GM18868 (cell line): ENCODE measurements at regions not wholly inside any gene's neighbourhood (a gene's known extent, or its start where the extent isn't known, plus 50 kb on each side); places are given as distances from the start of the nearest gene placed in this dataset.
"Not testable (repeated sequence)": the region's sequence is repeated elsewhere in the genome, so short reads cannot be mapped to it uniquely, and the experiment has no call there.

ENCODE experiments used
- ATAC-seq: cut with Tn5 transposase; IDR thresholded peaks from one replicate; pipeline ENCODE4 v1.9.1; 2021; ENCODE audit warnings: mild to moderate bottlenecking, moderate library complexity; ENCODE audit not compliant: unreplicated experiment

DNA sequence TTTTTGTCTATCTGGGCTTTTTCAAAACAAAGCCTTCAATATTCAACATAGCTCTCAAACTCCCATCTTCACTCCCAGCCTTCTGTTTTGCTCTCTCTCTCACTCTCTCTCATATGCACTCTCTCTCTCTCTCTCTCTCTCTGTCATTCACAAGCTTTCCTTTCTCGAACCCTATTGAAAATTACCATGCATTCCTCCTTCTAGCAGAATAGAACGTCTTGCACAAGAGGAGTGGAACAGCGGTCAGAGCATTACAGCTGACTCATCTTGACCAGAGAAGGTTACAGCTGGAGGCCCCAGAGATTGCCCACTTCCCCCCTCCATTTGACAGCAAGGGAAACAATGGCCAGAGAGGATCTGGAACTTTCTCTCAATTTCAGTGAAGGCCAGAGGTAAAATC is 51.0 kb upstream of the LIFR start:
- ATAC-seq: no peak

DNA sequence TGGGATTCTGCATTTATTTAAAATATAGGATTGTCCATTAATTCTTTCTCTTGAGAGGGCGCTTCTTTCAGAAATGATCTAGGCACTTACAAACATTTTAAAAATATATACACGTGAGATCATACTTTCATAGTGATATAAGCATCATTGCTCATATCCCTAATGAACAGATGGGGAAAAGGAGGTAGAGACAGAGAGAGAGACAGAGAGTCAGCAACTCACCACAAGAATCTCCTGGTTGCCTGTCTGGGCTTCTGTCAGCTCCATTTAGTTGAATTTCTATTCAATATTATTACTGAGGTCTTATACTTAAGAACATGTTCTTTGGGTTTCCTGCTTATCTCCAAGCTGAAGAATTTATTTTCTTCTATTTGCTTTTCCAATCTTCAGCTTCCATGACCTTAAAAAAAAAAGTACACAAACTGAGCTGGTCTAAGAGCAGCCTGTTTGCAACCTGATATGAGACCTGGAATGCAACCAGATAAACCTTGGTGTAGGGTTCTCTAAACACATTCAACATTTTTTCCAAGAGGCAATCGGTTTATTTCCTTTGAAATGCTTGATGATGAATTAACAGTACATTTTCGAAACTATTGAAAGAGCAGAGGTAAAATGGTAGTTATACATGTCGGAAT is 51.6 kb upstream of the LIFR start:
- ATAC-seq: no peak

DNA sequence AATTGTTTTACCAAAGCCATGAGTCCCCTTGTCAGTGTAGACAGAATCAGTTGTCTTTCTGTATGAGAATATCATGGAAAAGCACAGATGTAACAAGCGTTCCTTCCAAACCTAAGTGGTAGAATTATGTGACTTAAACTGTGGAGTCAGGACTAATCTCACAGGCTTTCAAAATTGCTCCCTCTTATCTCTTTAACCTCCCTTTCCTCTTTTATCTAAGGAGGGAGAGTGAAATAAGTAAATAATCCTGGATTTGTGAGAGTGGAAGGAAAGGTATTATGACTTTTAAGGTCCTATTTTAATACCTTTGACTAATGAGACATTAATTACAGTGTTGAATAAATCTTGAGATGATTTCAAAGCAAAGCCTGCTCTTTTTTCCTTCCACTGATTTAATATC is 52.4 kb upstream of the LIFR start:
- no peak for ATAC-seq

DNA sequence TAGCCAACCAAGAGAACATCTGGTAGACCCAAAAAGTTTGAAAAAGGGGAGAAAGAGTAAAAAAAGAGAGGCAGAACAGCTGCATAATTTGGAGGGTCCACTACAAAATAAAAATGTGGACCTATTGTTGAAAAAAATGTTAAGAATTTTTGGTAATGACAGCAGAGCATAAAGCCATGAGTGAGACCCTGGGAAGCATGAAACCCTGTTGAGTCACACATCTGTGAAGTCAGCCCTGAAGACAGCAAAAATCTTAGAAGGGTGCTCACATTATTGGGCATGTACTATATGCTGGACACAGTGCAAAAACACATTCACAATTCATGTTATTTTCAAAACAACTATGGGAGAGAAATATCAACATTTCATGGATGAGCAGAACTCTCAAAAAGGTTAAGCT is 56.4 kb upstream of the LIFR start:
- no peak for ATAC-seq

DNA sequence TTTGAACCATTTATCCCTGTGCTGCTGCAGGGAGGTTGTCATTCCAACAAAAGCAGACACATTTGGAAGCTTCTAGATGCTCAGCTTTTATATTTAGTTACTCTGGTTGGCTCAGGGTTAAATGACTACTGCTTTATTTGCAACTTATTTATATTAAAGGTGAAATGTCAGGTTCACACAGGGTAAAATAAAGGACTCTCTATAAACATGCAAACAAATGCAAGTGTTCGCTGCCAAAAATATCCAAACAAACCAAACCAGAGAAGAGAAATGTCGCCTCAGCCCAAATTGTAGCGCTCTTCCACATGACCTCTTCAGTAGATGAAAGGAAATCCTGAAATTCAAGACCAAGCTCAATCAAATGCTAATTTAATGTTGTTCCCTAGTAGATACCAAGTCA is 57.0 kb upstream of the LIFR start:
- no peak for ATAC-seq

GRCh38 chr5:38613992-38614836 is 57.8 kb upstream of the LIFR start:
- ATAC-seq: no peak

DNA sequence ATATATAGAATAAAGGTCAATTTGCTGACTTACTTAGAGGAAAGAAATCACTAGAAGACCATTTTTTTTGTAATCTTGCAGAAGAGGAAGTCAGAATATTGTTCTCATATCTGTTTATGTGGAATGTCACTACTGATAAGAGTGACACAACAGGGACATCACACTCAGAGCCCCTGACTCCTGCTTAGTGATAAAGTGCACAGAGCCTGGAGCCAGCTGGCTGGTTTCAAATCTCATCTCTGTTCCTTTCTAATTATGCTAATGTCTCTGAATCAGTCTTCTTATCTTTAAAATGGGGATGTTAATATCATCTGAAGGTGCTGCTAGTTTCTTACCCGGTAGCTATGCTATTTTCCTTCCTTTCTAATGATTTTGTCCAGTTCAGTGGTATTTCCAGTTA is 58.6 kb upstream of the LIFR start:
- no peak for ATAC-seq

DNA sequence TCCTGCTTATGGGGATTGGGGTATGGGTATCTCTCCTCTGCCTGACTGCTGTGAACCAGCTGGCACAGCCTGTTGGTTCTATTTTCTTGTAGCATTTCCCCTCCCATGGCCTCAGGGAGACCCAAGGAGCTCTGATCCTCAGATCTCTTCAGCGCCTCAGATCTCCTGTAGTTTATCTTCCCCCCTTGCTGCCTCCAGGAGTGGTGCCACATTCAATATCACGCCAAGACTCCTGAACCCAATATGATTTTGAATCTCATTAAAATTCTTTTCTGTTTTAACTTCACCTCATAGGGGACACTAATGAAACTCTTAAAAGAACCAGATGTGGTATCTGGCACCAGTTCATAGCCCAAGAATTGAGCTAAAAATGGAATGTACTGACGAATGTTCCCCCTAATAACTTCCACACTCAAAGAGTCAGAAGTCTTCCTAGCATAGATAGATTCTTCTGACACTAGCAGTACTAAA is 59.6 kb upstream of the LIFR start:
- ATAC-seq: no peak

DNA sequence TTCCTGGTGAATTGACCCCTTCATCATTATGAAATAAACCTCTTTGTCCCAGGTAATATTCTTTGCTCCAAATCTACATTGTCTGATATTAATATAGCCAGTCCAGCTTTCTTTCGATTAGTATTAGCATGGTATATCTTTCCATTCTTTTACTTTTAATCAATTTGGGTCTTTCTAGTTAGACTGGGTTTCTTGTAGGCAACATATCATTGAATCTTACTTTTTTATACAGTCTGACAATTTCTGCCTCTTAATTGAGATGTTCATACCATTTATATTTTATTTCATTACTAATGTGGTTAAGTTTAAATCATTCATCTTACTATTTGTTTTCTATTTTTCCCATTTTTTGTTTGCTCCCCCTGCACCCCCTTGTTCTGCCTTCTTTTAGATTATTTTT is 61.7 kb upstream of the LIFR start:
- ATAC-seq: no peak

DNA sequence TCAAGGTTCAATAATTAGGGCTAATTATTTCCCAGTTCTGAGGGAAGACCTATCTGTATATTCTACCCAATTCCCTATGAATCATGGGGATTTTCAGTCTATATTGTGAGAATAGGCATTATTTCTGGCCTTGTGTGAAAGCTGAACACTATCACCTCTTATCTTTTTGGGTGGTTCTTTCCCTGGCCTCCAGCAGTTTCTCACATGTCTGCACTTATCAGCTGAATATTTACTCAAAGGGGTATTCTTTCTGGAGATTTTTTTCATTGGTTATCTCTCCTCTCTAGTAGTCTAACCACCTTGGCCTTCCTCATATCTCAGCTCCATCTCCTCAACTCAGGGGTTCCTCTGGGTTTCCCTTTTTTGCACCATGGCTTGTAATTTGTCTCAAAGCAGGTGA is 64.9 kb upstream of the LIFR start:
- ATAC-seq: no peak

DNA sequence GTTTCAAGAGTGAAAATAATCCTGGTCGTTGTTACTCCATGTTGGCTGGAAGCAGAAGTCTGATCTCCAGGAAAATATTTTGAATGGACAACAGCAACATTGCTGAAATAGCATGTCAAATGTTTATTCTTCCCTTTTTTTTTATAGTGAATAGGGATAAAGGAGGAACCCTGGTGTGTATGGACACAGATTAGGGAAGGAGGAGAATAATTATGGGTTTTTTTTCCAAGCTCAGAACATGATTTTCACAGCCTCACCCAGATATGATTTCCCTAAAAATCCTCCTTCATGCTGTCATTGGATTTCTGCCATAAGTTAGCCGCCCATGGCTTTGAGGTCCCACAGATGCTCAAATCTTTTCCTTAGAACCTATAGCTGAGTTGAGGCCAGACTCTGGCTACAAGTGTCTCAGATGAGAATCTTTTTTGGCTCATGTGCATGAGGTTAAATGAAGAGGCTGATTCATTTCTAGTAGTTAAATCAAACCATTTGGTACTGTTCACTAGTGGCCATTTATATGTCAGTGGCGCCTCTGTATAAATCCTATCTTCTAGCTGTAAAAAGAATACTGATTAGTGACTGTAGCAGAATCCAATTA is 65.5 kb upstream of the LIFR start:
- no peak for ATAC-seq

DNA sequence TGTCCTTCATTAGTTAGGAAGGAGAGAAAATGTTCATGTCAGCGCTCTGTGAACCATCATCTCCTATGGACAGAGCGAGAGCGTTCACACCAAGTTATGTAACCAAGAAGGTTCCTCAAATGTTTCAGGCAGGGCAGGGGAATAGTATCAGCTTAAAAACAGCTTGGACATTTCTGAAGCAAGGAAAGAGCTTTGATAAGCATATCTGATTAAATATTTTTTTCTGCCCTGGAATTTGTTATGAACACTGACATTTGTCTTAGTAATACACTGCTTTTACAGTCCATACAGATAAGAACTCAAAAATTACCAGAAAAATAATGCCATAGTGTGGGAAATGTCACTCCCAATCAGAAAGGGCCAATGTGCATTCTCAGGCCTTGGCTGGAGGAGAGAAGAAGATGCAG is 66.3 kb upstream of the LIFR start:
- no peak for ATAC-seq

DNA sequence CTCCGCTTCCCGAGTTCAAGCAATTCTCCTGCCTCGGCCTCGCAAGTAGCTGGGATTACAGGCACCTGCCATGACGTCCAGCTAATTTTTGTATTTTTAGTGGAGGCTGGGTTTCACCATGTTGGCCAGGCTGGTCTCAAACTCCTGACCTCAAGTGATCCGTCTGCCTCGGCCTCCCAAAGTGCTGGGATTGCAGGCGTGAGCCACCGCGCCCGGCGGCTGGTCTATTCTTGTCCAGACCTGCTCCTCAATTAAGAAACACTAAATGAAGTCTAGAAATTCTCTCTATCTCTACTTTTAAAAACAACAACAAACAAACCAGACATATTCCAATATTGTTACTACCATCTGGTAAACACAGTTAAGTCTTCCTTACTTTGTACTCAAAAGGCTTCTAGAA is 68.1 kb upstream of the LIFR start:
- ATAC-seq: not testable (repeated sequence)

GRCh38 chr5:38631376-38631775 is 74.9 kb upstream of the LIFR start:
- ATAC-seq: not testable (repeated sequence)

GRCh38 chr5:38634568-38635369 is 78.3 kb upstream of the LIFR start:
- no peak for ATAC-seq

DNA sequence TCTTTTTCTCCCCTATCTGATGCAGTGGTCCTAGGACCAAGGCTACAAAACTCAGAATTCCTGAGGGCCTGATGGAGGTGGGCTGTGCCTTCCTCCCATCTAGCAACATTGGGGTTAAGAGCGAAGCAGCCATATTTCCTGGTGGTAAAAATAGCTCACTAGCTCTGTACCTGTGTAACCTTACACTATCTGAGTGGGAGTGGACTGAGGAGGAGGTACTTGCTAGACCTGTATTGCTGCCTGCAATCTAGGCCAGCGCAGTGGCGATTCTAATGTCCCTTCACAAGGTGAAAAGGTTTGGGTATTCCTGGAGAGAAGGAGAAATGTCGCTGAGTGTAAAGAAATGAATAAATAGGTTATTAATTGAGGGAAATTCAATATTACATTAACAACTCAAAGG is 80.2 kb upstream of the LIFR start:
- ATAC-seq: no peak

DNA sequence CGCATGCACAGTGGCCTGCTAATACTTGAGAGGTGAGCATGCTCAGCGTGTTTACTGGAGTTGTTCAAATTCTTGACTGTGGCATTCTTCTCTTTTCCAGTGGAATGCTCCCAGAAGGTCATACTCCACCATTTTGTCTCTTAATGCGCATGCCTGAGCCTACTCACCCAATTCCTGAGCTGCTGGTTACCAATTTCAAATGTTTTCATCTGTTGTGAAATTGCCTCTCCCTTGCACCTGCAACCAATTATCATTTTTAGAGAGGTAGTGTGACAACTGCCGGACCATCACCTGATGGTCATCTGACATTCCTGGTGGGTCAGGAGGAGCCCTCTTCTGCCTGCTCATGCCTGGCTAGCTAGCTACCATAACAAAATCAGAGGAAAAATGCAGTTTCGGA is 82.2 kb upstream of the LIFR start:
- ATAC-seq: no peak

GRCh38 chr5:38639377-38640358 is 83.2 kb upstream of the LIFR start:
- ATAC-seq: no peak

DNA sequence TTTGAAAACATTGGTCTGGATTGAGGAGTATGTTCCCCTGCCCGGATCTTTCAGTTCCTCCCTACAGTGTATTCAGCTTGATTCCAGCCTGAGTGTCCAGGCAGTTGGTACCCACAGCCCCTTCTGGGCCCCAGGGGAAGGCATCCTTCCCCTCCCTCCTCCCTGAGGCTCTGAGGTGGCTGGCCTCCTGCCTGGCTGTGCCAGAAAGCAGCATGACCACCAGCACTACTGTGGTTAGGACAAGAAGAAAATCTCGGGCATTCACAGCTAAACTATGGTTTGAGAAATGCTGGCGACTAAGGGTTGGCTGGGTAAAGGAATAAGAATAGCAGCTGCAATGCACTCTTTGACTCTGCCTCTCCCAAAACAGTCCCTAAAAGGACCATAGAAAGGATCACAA is 84.6 kb upstream of the LIFR start:
- ATAC-seq: no peak
